Dendritic cell treated with granulocyte-macrophage colony-stimulating factor and Interleukin-4, amounts not matched to agents 40 ng/mL and 50 ng/mL, for 4 days (primary cell): ENCODE measurements at regions not wholly inside any gene's neighbourhood (a gene's known extent, or its start where the extent isn't known, plus 50 kb on each side); places are given as distances from the start of the nearest gene placed in this dataset.
A peak's percentile ranks its signal among the peaks of the same experiment; 100 is the strongest.
"Not testable (repeated sequence)": the region's sequence is repeated elsewhere in the genome, so short reads cannot be mapped to it uniquely, and the experiment has no call there.

Source experiments
- H3K27ac Mint-ChIP-seq: one replicate; pipeline ENCODE4 v1.8.0; 2022; ENCODE audit warnings: mild to moderate bottlenecking, mixed read lengths
- H3K27me3 Mint-ChIP-seq: one replicate; pipeline ENCODE4 v1.8.0; 2022; ENCODE audit warnings: mild to moderate bottlenecking, mixed read lengths
- H3K36me3 Mint-ChIP-seq: one replicate; pipeline ENCODE4 v1.8.0; 2022; ENCODE audit warnings: low read depth, mixed read lengths
- H3K4me1 Mint-ChIP-seq: one replicate; pipeline ENCODE4 v1.8.0; 2022; ENCODE audit warnings: low read depth, mixed read lengths
- H3K4me3 Mint-ChIP-seq: one replicate; pipeline ENCODE4 v1.8.0; 2022; ENCODE audit warnings: mild to moderate bottlenecking, moderate library complexity, mixed read lengths
- H3K9me3 Mint-ChIP-seq: one replicate; pipeline ENCODE4 v1.8.0; 2022; ENCODE audit warnings: mixed read lengths
- intact Hi-C: fragments of 100-400 bp; cut with micrococcal nuclease; formaldehyde crosslinking; loops from one replicate; pipeline ENCODE4 v1.15.0; 2022

GRCh38 chr14:99028521-99028920, 243.5 kb downstream of the BCL11B start:
- Mint-ChIP-seq H3K4me1 (no peaks in the 10 kb centered on the region), H3K4me3 (no peak overlapping the region), H3K27me3 (no peaks in the 10 kb centered on the region), H3K27ac (no peak overlapping the region), H3K36me3 (peaks cover 7% of the 10 kb centered on the region), H3K9me3 (peaks cover 12% of the 10 kb centered on the region)
- intact Hi-C loops: no loop called here

GRCh38 chr14:99029145-99029915, 242.7 kb downstream of the BCL11B start:
- Mint-ChIP-seq H3K4me3 (no peak overlapping the region), H3K27me3 (no peaks in the 10 kb centered on the region), H3K27ac (no peak overlapping the region), H3K36me3 (peaks cover 7% of the 10 kb centered on the region), H3K9me3 (peaks cover 12% of the 10 kb centered on the region), H3K4me1 (peaks cover under 1% of the 10 kb centered on the region)
- intact Hi-C loops: no loop called here

GRCh38 chr14:99029916-99030305, 242.1 kb downstream of the BCL11B start:
- Mint-ChIP-seq H3K36me3 (peaks cover 7% of the 10 kb centered on the region), H3K9me3 (peaks cover 12% of the 10 kb centered on the region), H3K4me3 (no peak overlapping the region), H3K4me1 (peaks cover 6% of the 10 kb centered on the region), H3K27me3 (no peaks in the 10 kb centered on the region), H3K27ac (no peak overlapping the region)
- intact Hi-C loops: loop anchor here (10.0 kb wide), 2 partner anchors 455 to 1485 kb away; partner anchors contain the start of genes CCNK and SETD3

GRCh38 chr14:99030454-99030853, 241.5 kb downstream of the BCL11B start:
- Mint-ChIP-seq H3K4me3 (no peak overlapping the region), H3K36me3 (peaks cover 7% of the 10 kb centered on the region), H3K9me3 (peaks cover 12% of the 10 kb centered on the region), H3K27me3 (no peaks in the 10 kb centered on the region), H3K27ac (no peak overlapping the region), H3K4me1 (peaks cover 11% of the 10 kb centered on the region)
- intact Hi-C loops: loop anchor here (10.0 kb wide), 2 partner anchors 454 to 1486 kb away; partner anchors contain the start of genes CCNK and SETD3

GRCh38 chr14:99032759-99033158, 239.2 kb downstream of the BCL11B start:
- Mint-ChIP-seq H3K36me3 (peaks cover 7% of the 10 kb centered on the region), H3K27me3 (no peaks in the 10 kb centered on the region), H3K9me3 (peaks cover 12% of the 10 kb centered on the region), H3K27ac (no peak overlapping the region), H3K4me3 (no peak overlapping the region), H3K4me1 (peaks cover 34% of the 10 kb centered on the region)
- intact Hi-C loops: loop anchor here (10.0 kb wide), 2 partner anchors 452 to 1488 kb away; partner anchors contain the start of genes CCNK and SETD3

- Mint-ChIP-seq H3K4me1 (peaks cover 46% of the 10 kb centered on the region), H3K4me3 (no peak overlapping the region), H3K27ac (peak overlapping the region; percentile 94), H3K9me3 (peaks cover 12% of the 10 kb centered on the region), H3K36me3 (peaks cover 7% of the 10 kb centered on the region), H3K27me3 (no peaks in the 10 kb centered on the region)
- intact Hi-C loops: loop anchor here (10.0 kb wide), 2 partner anchors 451 to 1489 kb away; partner anchors contain the start of genes CCNK and SETD3
These were observed 238.0 kb downstream of the BCL11B start for GRCh38 chr14:99033951-99034350.

GRCh38 chr14:99034711-99035171, 237.3 kb downstream of the BCL11B start:
- Mint-ChIP-seq H3K4me3 (peak overlapping the region; percentile 32), H3K27me3 (no peaks in the 10 kb centered on the region), H3K27ac (peak overlapping the region; percentile 94), H3K36me3 (peaks cover 7% of the 10 kb centered on the region), H3K4me1 (peaks cover 50% of the 10 kb centered on the region), H3K9me3 (peaks cover 12% of the 10 kb centered on the region)
- intact Hi-C loops: loop anchor here (5.0 to 10.0 kb wide), 3 partner anchors 77 to 1490 kb away; partner anchors contain the start of genes CCNK and SETD3

- Mint-ChIP-seq H3K4me1 (peaks cover 51% of the 10 kb centered on the region), H3K27me3 (no peaks in the 10 kb centered on the region), H3K27ac (peak overlapping the region; percentile 94), H3K36me3 (peaks cover 7% of the 10 kb centered on the region), H3K4me3 (peak overlapping the region; percentile 32), H3K9me3 (peaks cover 12% of the 10 kb centered on the region)
- intact Hi-C loops: loop anchor here (5.0 to 10.0 kb wide), 3 partner anchors 78 to 1490 kb away; partner anchors contain the start of genes CCNK and SETD3
These were observed 236.7 kb downstream of the BCL11B start for GRCh38 chr14:99035268-99035667.

GRCh38 chr14:99035712-99036610, 236.0 kb downstream of the BCL11B start:
- Mint-ChIP-seq H3K9me3 (peaks cover 12% of the 10 kb centered on the region), H3K4me3 (peak overlapping the region; percentile 80), H3K36me3 (peaks cover 7% of the 10 kb centered on the region), H3K4me1 (peaks cover 55% of the 10 kb centered on the region), H3K27ac (peak overlapping the region; percentile 94), H3K27me3 (no peaks in the 10 kb centered on the region)
- intact Hi-C loops: loop anchor here (5.0 to 10.0 kb wide), 3 partner anchors 79 to 1491 kb away; partner anchors contain the start of genes CCNK and SETD3

- H3K4me1 Mint-ChIP-seq: peaks cover 62% of the 10 kb centered on the region
- no peaks in the 10 kb centered on the region for H3K27me3 Mint-ChIP-seq
- intact Hi-C loops: loop anchor here (5.0 to 10.0 kb wide), 3 partner anchors 79 to 1492 kb away; partner anchors contain the start of genes CCNK and SETD3
- H3K27ac Mint-ChIP-seq: peak overlapping the region; percentile 94
- H3K9me3 Mint-ChIP-seq: peaks cover 12% of the 10 kb centered on the region
- H3K4me3 Mint-ChIP-seq: peak overlapping the region; percentile 80
- peaks cover 7% of the 10 kb centered on the region for H3K36me3 Mint-ChIP-seq
These were observed 235.2 kb downstream of the BCL11B start for GRCh38 chr14:99036611-99037293.

GRCh38 chr14:99037326-99037725, 234.7 kb downstream of the BCL11B start:
- not testable (repeated sequence) for H3K36me3 Mint-ChIP-seq, H3K27me3 Mint-ChIP-seq, H3K9me3 Mint-ChIP-seq
- peak overlapping the region; percentile 94 for H3K27ac Mint-ChIP-seq
- peaks cover 66% of the 10 kb centered on the region for H3K4me1 Mint-ChIP-seq
- intact Hi-C loops: loop anchor here (5.0 to 10.0 kb wide), 3 partner anchors 80 to 1493 kb away; partner anchors contain the start of genes CCNK and SETD3
- peak overlapping the region; percentile 80 for H3K4me3 Mint-ChIP-seq

GRCh38 chr14:99037777-99038430, 234.1 kb downstream of the BCL11B start:
- Mint-ChIP-seq H3K4me3 (no peak overlapping the region), H3K4me1 (peaks cover 70% of the 10 kb centered on the region), H3K27me3 (no peaks in the 10 kb centered on the region), H3K36me3 (no peaks in the 10 kb centered on the region), H3K9me3 (peaks cover 2% of the 10 kb centered on the region), H3K27ac (peak overlapping the region; percentile 94)
- intact Hi-C loops: loop anchor here (5.0 to 10.0 kb wide), 3 partner anchors 81 to 1493 kb away; partner anchors contain the start of genes CCNK and SETD3
